HG03571 (cell line): ENCODE measurements at regions not wholly inside any gene's neighbourhood (a gene's known extent, or its start where the extent isn't known, plus 50 kb on each side); places are given as distances from the start of the nearest gene placed in this dataset.

Experiments used
- ATAC-seq: cut with Tn5 transposase; IDR thresholded peaks from one replicate; pipeline ENCODE4 v1.9.1; 2021; ENCODE audit not compliant: unreplicated experiment

- ATAC-seq = no peak
Observed at GRCh38 chr1:80272495-80272894, 1266.0 kb upstream of the ADGRL4 start.

GRCh38 chr1:80258659-80259058, 1252.1 kb upstream of the ADGRL4 start:
- ATAC-seq = no peak

GRCh38 chr1:80251591-80251990, 1245.1 kb upstream of the ADGRL4 start:
- no peak for ATAC-seq

- no peak for ATAC-seq
Observed at GRCh38 chr1:80251171-80251570, 1244.6 kb upstream of the ADGRL4 start.

- ATAC-seq = no peak
Observed at GRCh38 chr1:80250573-80251168, 1244.1 kb upstream of the ADGRL4 start.

- ATAC-seq = no peak
Observed at GRCh38 chr1:80249699-80250098, 1243.2 kb upstream of the ADGRL4 start.

GRCh38 chr1:80248886-80249285, 1242.4 kb upstream of the ADGRL4 start:
- ATAC-seq = no peak

- no peak for ATAC-seq
Observed at GRCh38 chr1:80245813-80246212, 1239.3 kb upstream of the ADGRL4 start.

- ATAC-seq = no peak
Observed at GRCh38 chr1:80244372-80244771, 1237.8 kb upstream of the ADGRL4 start.

GRCh38 chr1:80241566-80241965, 1235.0 kb upstream of the ADGRL4 start:
- ATAC-seq = no peak

- ATAC-seq = no peak
Observed at GRCh38 chr1:80225510-80225909, 1219.0 kb upstream of the ADGRL4 start.

GRCh38 chr1:80221319-80221718, 1214.8 kb upstream of the ADGRL4 start:
- ATAC-seq = no peak

- peak; percentile 56 for ATAC-seq
Observed at GRCh38 chr1:80218112-80218511, 1211.6 kb upstream of the ADGRL4 start.

GRCh38 chr1:80217377-80217986, 1211.0 kb upstream of the ADGRL4 start:
- ATAC-seq = no peak

- peak; percentile 83 for ATAC-seq
Observed at GRCh38 chr1:80214888-80215540, 1208.5 kb upstream of the ADGRL4 start.

GRCh38 chr1:80212948-80213347, 1206.4 kb upstream of the ADGRL4 start:
- ATAC-seq = no peak

GRCh38 chr1:80211691-80212380, 1205.3 kb upstream of the ADGRL4 start:
- no peak for ATAC-seq

- no peak for ATAC-seq
Observed at GRCh38 chr1:80202118-80202517, 1195.6 kb upstream of the ADGRL4 start.

GRCh38 chr1:80194221-80194620, 1187.7 kb upstream of the ADGRL4 start:
- no peak for ATAC-seq

- no peak for ATAC-seq
Observed at GRCh38 chr1:80181418-80181817, 1174.9 kb upstream of the ADGRL4 start.

GRCh38 chr1:80171631-80172030, 1165.1 kb upstream of the ADGRL4 start:
- no peak for ATAC-seq
